ENCODE measurements at regions not wholly inside any gene's neighbourhood (a gene's known extent, or its start where the extent isn't known, plus 50 kb on each side); places are given as distances from the start of the nearest gene placed in this dataset.

DNA sequence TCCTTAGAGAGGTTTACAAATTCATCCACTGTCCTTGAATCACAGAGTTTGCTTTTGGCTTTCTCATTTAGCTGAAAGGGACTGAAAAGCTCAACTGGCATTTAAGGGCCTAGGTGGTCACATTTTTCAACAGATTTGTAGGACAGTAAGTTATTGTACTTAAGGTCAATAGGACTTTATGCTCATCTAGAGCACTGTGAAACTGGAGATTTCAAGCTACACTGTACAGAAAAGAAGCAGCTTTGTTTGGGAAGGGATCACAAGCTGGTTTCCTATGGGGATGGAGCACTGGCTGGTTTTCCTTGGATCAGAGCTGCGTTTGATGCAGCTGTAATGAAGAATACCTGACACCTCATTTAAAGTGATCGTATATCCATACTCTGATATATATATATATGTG lies 482.7 kb downstream of the FBXO15 start:
- TF ChIP-seq, protein P1, sequence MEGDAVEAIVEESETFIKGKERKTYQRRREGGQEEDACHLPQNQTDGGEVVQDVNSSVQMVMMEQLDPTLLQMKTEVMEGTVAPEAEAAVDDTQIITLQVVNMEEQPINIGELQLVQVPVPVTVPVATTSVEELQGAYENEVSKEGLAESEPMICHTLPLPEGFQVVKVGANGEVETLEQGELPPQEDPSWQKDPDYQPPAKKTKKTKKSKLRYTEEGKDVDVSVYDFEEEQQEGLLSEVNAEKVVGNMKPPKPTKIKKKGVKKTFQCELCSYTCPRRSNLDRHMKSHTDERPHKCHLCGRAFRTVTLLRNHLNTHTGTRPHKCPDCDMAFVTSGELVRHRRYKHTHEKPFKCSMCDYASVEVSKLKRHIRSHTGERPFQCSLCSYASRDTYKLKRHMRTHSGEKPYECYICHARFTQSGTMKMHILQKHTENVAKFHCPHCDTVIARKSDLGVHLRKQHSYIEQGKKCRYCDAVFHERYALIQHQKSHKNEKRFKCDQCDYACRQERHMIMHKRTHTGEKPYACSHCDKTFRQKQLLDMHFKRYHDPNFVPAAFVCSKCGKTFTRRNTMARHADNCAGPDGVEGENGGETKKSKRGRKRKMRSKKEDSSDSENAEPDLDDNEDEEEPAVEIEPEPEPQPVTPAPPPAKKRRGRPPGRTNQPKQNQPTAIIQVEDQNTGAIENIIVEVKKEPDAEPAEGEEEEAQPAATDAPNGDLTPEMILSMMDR (IDR thresholded peaks at IDR 0.05): no peak
- Mint-ChIP-seq H3K4me1 (ENCODE audit: low read depth) (no peaks in the 10 kb centered on the region), H3K36me3 (ENCODE audit: low read depth) (no peaks in the 10 kb centered on the region), H3K9me3 (ENCODE audit: low read depth) (no peaks in the 10 kb centered on the region), H3K27ac (ENCODE audit: unreplicated experiment) (no peak overlapping the region), H3K4me3 (ENCODE audit: unreplicated experiment) (no peak overlapping the region), H3K27me3 (ENCODE audit: low read depth) (no peaks in the 10 kb centered on the region)
- no peak for DNase-seq (ENCODE audit: low spot score)

DNA sequence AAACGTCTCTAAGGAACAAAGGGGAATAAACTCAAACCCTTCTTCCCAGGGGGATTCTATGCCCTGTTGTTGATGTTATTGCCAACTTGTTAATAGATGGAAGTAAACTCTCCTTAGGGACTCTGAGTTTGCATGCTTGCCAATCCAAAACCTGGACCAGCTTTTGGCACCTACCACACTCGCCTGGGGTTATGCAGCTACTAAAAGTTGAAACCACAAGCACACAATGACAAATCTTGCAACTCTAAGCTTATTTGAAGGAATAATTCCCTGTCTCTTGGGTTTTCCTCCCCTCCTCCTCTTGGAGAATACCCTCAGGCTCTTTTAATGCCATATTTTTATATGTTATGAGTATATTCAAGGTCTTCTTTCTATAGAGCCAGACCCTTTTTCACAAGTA lies 484.1 kb downstream of the FBXO15 start:
- DNase-seq (ENCODE audit: low spot score): no peak
- Mint-ChIP-seq H3K27ac (ENCODE audit: unreplicated experiment) (no peak overlapping the region), H3K9me3 (ENCODE audit: low read depth) (no peaks in the 10 kb centered on the region), H3K4me1 (ENCODE audit: low read depth) (no peaks in the 10 kb centered on the region), H3K4me3 (ENCODE audit: unreplicated experiment) (no peak overlapping the region), H3K36me3 (ENCODE audit: low read depth) (no peaks in the 10 kb centered on the region), H3K27me3 (ENCODE audit: low read depth) (no peaks in the 10 kb centered on the region)
- TF ChIP-seq, protein P1 (IDR thresholded peaks at IDR 0.05): no peak

DNA sequence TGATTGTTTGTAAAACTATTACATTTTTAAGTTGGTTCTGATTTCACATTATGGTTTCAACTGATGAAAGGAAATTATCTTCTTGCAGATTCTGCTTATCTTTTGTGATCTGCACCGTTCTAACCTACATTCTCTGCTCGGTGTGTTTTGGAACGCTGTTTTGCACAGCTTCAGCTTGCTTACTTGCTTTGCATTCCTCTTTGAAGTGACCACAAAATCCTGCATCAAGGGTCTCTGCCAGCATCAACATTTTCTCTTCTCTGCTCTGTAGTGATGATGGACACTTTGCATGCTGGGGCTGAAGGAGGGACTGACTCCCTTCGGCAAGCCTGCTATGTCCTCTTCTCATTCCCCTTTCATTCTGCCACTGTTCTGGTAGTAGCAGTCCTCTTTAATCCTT lies 485.2 kb downstream of the FBXO15 start:
- peaks cover 2% of the 10 kb centered on the region for H3K27me3 Mint-ChIP-seq (ENCODE audit: low read depth)

DNA sequence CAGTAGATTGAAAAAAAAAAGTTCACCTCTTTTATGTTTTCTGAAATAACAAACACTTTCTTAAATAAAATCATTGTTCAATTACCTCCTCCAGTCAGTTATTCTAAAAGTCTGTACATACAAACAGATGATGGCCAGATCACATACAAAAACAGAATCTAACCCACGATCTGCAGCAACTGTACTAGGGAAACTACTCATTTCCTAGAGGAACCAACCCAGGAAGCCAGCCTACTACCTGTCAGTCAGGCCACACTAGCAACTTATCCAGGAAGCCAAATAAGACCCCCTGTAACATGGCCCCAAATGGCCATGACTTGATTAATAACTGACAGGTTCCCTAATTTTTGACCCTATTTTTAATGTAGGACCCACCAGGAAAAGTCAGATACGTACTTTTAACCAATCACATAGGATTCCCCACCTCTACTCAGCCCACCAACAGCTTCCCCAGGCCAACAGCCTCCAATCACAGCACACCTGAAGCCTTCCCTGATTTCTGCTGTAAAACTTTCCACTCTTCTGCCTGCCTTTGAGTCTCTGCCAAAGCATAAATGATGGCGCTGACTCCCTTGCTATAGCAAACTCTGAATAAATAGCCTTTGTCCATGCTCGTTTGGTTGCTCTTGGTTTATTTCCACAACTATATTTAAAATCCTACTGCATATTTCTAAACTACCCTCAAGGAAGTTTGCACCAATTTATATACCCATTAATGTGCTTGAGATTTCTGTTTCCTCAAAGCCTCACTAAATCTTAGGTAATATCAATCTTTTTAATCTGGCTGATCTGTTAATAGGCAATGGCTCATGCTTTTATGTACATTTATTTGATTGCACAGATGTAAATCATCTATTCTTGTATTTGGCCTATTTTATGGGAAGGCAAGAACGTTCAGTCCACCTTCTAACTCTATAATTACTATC lies 486.4 kb downstream of the FBXO15 start:
- H3K27me3 Mint-ChIP-seq (ENCODE audit: low read depth): peaks cover 2% of the 10 kb centered on the region
- TF ChIP-seq, protein P1 (IDR thresholded peaks at IDR 0.05): no peak
- H3K36me3 Mint-ChIP-seq (ENCODE audit: low read depth): no peaks in the 10 kb centered on the region
- DNase-seq (ENCODE audit: low spot score): no peak
- H3K9me3 Mint-ChIP-seq (ENCODE audit: low read depth): no peaks in the 10 kb centered on the region
- no peaks in the 10 kb centered on the region for H3K4me1 Mint-ChIP-seq (ENCODE audit: low read depth)
- H3K27ac Mint-ChIP-seq (ENCODE audit: unreplicated experiment): no peak overlapping the region
- no peak overlapping the region for H3K4me3 Mint-ChIP-seq (ENCODE audit: unreplicated experiment)

More for the DNA sequence above, 485.2 kb downstream of the FBXO15 start:
- no peaks in the 10 kb centered on the region for H3K9me3 Mint-ChIP-seq (ENCODE audit: low read depth)
- TF ChIP-seq, protein P1 (IDR thresholded peaks at IDR 0.05): no peak
- no peak overlapping the region for H3K27ac Mint-ChIP-seq (ENCODE audit: unreplicated experiment)
- H3K4me1 Mint-ChIP-seq (ENCODE audit: low read depth): no peaks in the 10 kb centered on the region
- no peak for DNase-seq (ENCODE audit: low spot score)
- H3K4me3 Mint-ChIP-seq (ENCODE audit: unreplicated experiment): no peak overlapping the region
- no peaks in the 10 kb centered on the region for H3K36me3 Mint-ChIP-seq (ENCODE audit: low read depth)

DNA sequence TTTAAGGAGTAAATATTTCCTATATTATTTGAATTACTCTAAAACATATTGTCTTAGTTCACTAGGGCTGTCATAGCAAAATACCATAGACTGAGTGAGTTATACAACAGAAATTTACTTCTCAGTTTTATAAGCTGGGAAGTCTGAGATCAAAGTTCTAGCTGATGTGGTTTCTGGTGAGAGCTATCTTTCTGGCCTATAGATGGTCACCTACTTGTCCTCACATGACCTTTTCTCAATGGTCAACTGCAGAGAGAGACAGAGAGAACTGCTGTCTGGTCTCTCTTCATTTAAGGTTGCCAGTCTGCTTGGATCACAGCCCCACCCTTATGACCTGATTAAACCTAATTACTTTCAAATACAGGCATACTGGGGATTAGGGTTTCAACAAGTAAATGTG lies 490.9 kb downstream of the FBXO15 start:
- Mint-ChIP-seq H3K4me3 (ENCODE audit: unreplicated experiment) (no peak overlapping the region), H3K4me1 (ENCODE audit: low read depth) (no peaks in the 10 kb centered on the region), H3K9me3 (ENCODE audit: low read depth) (no peaks in the 10 kb centered on the region), H3K27me3 (ENCODE audit: low read depth) (peaks cover 10% of the 10 kb centered on the region), H3K36me3 (ENCODE audit: low read depth) (no peaks in the 10 kb centered on the region), H3K27ac (ENCODE audit: unreplicated experiment) (no peak overlapping the region)
- TF ChIP-seq, protein P1 (IDR thresholded peaks at IDR 0.05): no peak
- DNase-seq (ENCODE audit: low spot score): no peak
